Activated naive CD4-positive, alpha-beta T cell treated with anti-CD3 and anti-CD28 coated beads, Interleukin-2, amount 10 ng/mL, durations not matched to agents 7 days and 5 days (primary cell): ENCODE measurements at regions not wholly inside any gene's neighbourhood (a gene's known extent, or its start where the extent isn't known, plus 50 kb on each side); places are given as distances from the start of the nearest gene placed in this dataset.

Source experiments
- CTCF ChIA-PET: fragments of 350-600 bp; sonication (Branson Sonifier 250); formaldehyde crosslinking; loops from one replicate; lab custom pipeline; 2021; ENCODE audit warnings: antibody characterized with exemption; lab: Charles Lee
- DNase-seq: peaks from one replicate; pipeline ENCODE4 v3.0.0-alpha.2; 2020
- H3K27ac Mint-ChIP-seq: one replicate; pipeline ENCODE4 v1.8.0; 2021; ENCODE audit warnings: mild to moderate bottlenecking, moderate library complexity, mixed read lengths
- H3K27me3 Mint-ChIP-seq: one replicate; pipeline ENCODE4 v1.8.0; 2021; ENCODE audit warnings: mild to moderate bottlenecking, mixed read lengths
- H3K36me3 Mint-ChIP-seq: one replicate; pipeline ENCODE4 v1.8.0; 2021; ENCODE audit warnings: mixed read lengths
- H3K4me1 Mint-ChIP-seq: one replicate; pipeline ENCODE4 v1.8.0; 2021; ENCODE audit warnings: mixed read lengths
- H3K4me3 Mint-ChIP-seq: one replicate; pipeline ENCODE4 v1.8.0; 2021; ENCODE audit warnings: mild to moderate bottlenecking, moderate library complexity, mixed read lengths
- H3K9me3 Mint-ChIP-seq: one replicate; pipeline ENCODE4 v1.8.0; 2021; ENCODE audit warnings: mixed read lengths

DNA sequence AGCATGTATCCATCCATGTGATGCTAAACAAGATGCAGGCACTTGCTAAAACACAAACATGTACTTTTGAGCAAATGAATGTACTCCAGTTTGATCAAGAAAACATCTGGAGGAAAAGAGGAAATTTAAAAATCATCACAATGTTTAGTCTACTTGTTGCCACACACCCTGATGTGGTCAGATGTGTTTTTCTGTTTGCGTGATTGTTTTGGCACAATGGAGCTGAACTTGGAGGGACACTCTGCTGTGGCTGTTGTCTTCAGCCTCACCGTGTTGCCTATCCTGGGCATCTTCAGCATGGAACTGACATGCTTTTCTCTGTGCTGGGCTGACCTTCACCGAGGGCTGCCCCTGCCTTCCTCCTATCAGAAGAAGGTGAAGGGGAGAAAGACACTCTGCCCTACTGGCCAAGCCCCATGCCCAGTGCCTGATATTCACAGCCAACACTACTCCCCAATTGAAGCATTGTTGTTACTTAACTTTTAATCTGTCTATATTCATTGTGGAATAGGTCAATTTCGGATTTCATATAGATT, 268.3 kb upstream of the IGFBP3 start:
- H3K27me3 Mint-ChIP-seq: no peaks in the 10 kb centered on the region
- CTCF ChIA-PET: no interaction called here
- no peak for DNase-seq
- H3K27ac Mint-ChIP-seq: no peak overlapping the region
- no peaks in the 10 kb centered on the region for H3K4me1 Mint-ChIP-seq
- H3K4me3 Mint-ChIP-seq: no peak overlapping the region
- H3K36me3 Mint-ChIP-seq: no peaks in the 10 kb centered on the region
- peaks cover 5% of the 10 kb centered on the region for H3K9me3 Mint-ChIP-seq

DNA sequence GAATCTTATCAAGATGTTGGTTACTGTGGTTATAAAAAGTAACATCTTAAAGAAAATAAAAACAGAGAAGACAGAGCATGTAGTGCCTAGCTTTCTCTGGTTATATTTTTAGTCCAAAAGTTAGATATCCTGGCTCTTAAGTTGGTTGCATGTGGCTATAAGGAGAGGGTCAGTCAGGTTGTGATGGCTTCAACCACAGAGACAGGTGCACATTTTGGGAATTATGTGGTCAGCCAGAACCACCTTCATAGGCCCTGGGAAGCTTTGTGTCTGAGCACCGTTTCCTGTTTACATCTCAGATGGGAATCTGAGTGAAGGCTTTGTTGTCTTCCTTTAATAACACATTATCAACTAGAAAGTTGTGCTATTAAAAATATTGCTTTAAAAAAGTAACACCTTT, 265.1 kb upstream of the IGFBP3 start:
- no peaks in the 10 kb centered on the region for H3K27me3 Mint-ChIP-seq
- no peak for DNase-seq
- H3K36me3 Mint-ChIP-seq: no peaks in the 10 kb centered on the region
- H3K27ac Mint-ChIP-seq: no peak overlapping the region
- peaks cover 5% of the 10 kb centered on the region for H3K9me3 Mint-ChIP-seq
- H3K4me3 Mint-ChIP-seq: no peak overlapping the region
- no peaks in the 10 kb centered on the region for H3K4me1 Mint-ChIP-seq
- CTCF ChIA-PET: no interaction called here

DNA sequence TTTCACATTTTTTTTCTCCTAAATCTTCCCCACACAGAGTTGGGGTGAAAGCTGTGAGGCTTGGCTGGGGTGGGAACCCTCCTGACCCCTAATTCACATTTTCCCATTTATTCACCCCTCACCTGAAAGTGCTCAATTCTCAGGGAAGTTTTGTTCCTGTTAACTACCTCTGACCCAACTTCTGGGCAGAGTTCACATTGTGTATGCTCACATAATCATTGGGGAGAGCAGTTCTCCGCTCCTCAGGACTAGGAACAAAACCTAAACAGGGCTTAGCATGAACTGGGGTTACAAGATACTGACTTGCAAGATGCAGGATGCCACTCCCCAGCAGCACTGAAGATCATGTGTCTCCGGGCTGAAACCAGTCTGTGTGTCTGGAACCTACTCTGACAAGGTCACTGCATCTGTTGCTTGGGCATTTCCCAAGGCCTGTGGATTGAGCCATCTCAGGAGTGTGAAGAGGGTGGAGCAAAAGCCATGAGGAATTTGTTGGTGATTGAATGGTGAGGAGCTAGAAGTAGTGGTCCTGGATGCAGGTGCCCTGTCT, 258.1 kb upstream of the IGFBP3 start:
- H3K9me3 Mint-ChIP-seq: peaks cover 2% of the 10 kb centered on the region
- H3K4me3 Mint-ChIP-seq: no peak overlapping the region
- no peaks in the 10 kb centered on the region for H3K27me3 Mint-ChIP-seq
- H3K36me3 Mint-ChIP-seq: no peaks in the 10 kb centered on the region
- CTCF ChIA-PET: no interaction called here
- H3K27ac Mint-ChIP-seq: no peak overlapping the region
- no peaks in the 10 kb centered on the region for H3K4me1 Mint-ChIP-seq
- DNase-seq: no peak

DNA sequence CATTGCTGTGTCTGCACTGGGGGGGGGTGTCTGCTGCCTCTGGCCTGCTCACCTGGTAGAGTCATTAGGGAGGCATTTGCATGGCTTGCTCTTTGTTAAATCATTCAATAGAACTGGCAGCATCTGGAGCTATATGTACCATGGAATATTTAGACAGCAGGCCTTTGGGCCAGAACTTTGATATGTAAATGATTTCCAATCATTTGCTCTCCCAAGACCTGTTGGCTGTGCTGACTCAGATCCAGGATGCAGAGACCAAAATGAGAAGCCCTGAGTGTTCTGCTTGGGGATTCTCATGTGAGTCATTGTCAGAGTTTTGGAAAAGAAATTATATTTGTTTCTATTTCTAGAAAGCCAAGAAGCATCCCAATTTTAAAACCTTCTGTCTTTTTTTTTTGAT, 257.6 kb upstream of the IGFBP3 start:
- H3K4me3 Mint-ChIP-seq: no peak overlapping the region
- H3K27me3 Mint-ChIP-seq: no peaks in the 10 kb centered on the region
- no peak for DNase-seq
- peaks cover 2% of the 10 kb centered on the region for H3K9me3 Mint-ChIP-seq
- CTCF ChIA-PET: no interaction called here
- no peak overlapping the region for H3K27ac Mint-ChIP-seq
- H3K36me3 Mint-ChIP-seq: no peaks in the 10 kb centered on the region
- no peaks in the 10 kb centered on the region for H3K4me1 Mint-ChIP-seq

DNA sequence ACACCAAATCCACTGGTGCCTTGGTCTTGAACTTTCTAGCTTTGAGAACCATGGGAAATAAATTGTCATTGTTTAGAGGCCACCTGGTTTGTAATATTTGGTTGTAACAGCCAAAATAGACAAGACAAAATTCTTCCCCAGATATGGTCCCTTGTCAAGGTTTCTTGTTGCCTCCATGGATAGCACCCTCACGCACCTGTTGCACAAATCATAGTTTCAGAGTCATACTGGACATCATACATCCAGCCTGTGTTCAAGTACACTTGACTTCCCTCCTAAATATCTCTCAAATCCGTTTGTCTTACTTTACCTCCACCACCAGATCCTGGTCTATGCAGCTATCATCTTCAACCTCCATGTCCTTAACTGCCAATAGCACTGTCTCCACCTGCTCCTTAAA, 256.7 kb upstream of the IGFBP3 start:
- H3K36me3 Mint-ChIP-seq: no peaks in the 10 kb centered on the region

DNA sequence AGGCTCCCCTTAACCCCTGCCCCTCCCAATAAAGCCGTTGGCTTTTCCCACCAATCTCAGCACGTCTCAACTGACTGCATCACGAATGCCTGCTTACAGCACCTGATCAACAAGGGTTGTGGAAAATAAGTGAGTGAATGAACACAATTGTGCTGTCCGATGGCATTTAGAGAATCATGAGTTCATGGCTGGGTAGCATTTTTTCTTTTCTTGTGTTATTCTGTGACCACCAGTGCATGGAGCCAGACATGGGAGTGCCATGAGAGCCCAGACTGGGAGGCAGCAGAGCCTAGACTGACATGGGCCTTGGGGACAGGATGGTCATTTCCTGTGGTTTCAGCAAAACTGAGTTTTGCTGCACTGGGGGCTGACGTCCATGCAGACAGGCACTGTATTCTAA, 254.1 kb upstream of the IGFBP3 start:
- CTCF ChIA-PET: no interaction called here
- no peak overlapping the region for H3K27ac Mint-ChIP-seq
- H3K4me1 Mint-ChIP-seq: no peaks in the 10 kb centered on the region
- no peaks in the 10 kb centered on the region for H3K36me3 Mint-ChIP-seq
- no peak for DNase-seq
- H3K27me3 Mint-ChIP-seq: no peaks in the 10 kb centered on the region
- peaks cover 2% of the 10 kb centered on the region for H3K9me3 Mint-ChIP-seq
- H3K4me3 Mint-ChIP-seq: no peak overlapping the region

More for the DNA sequence above, 256.7 kb upstream of the IGFBP3 start:
- Mint-ChIP-seq H3K27me3 (no peaks in the 10 kb centered on the region), H3K4me1 (no peaks in the 10 kb centered on the region), H3K4me3 (no peak overlapping the region), H3K9me3 (peaks cover 2% of the 10 kb centered on the region), H3K27ac (no peak overlapping the region)
- no peak for DNase-seq
- CTCF ChIA-PET: no interaction called here

DNA sequence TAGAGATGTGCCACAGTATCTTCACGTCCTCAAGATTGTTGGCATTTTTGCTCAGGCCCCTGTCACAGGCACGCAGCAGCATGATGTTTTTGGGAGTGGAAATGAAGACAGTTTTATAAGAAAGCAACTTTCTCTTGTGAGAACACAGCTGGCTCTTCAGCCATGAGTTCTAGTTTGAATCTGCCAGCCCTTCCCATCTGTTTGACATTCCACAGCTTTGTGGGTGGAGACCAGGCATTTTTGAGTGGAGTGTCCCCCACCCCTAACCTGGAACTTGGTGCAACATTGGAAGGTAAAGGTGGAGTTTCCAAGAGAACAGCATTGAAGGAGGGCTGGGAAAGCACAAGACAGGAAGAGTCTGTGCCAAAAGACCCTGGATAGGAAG, 253.1 kb upstream of the IGFBP3 start:
- no peak for DNase-seq
- Mint-ChIP-seq H3K27ac (no peak overlapping the region), H3K4me1 (no peaks in the 10 kb centered on the region), H3K4me3 (no peak overlapping the region), H3K36me3 (no peaks in the 10 kb centered on the region), H3K27me3 (no peaks in the 10 kb centered on the region), H3K9me3 (peaks cover 2% of the 10 kb centered on the region)
- CTCF ChIA-PET: no interaction called here

DNA sequence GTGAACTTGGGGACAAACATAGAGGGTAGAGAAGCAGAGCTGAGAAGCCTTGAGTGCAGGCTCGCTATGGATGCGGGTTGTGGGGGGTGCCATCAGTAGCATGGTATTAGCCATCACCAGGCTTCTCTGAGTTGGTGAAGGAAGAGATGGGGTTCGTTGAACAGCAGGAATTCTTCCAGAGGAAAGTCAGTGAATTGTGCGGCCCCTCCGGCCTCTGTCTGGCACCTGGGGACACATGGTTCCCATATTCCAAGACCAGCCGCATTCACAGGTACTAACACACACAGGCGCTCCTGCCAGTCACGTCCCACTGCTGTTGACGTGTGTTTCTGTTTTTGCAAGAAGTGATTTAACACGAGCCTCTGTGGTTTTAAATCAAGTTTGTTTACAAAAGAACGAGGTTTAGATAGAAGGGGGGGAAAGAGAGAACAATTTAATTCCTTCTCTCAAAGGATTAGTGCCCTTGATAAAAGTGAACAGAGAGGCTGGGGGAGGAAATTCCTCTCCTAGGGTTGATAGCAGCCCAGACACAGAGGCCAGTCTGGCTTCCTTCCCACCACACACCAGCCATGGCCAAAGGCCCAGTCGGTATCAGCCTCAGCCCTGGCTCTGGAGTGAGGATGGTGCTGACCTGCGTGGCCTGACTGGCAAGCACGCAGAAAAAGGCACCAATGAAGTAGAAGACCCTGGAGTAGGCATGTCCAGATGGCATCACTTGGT, 252.6 kb upstream of the IGFBP3 start:
- H3K36me3 Mint-ChIP-seq: no peaks in the 10 kb centered on the region
- H3K4me3 Mint-ChIP-seq: no peak overlapping the region
- no peaks in the 10 kb centered on the region for H3K4me1 Mint-ChIP-seq
- H3K9me3 Mint-ChIP-seq: peaks cover 2% of the 10 kb centered on the region
- CTCF ChIA-PET: no interaction called here
- no peak for DNase-seq
- no peaks in the 10 kb centered on the region for H3K27me3 Mint-ChIP-seq
- no peak overlapping the region for H3K27ac Mint-ChIP-seq

DNA sequence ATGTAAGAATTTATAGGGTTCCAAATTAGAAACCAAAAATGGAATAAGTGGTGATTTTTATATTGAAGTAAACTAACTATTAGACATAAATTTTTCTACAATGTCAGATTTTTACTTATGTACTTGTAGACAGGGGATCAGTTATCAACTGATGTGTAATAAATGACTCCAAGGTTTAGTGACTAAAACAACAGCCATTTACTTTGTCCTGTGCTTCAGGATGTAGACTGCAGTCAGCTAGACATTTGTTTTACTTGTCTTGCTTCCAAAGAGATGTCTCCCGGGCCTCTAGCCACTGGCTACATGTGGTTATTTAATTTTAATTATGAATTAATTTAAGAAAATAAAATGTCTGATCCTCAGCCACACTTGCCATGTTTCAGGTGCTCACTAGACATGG, 249.7 kb upstream of the IGFBP3 start:
- Mint-ChIP-seq H3K4me3 (no peak overlapping the region), H3K4me1 (no peaks in the 10 kb centered on the region), H3K27ac (no peak overlapping the region), H3K27me3 (no peaks in the 10 kb centered on the region), H3K36me3 (no peaks in the 10 kb centered on the region), H3K9me3 (peaks cover 2% of the 10 kb centered on the region)
- CTCF ChIA-PET: no interaction called here
- no peak for DNase-seq

DNA sequence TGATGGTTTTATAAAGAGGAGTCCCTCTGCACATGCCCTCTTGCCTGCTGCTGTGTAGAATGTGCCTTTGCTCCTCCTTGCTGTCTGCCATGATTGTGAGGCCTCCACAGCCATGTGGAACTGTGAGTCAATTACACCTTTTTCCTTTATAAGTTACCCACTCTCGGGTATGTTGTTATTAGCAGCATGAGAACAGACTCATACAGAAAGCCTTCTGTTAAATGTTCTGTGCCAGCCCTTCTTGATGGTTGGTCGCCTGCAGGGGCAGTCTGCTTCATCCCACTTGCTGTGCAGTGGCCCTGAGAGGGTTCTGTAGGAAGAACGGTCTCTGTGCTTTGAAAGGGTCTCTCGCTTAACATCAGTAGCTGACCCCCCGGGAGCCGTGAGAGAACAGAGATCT, 248.9 kb upstream of the IGFBP3 start:
- CTCF ChIA-PET: no interaction called here
- no peaks in the 10 kb centered on the region for H3K36me3 Mint-ChIP-seq
- DNase-seq: no peak
- H3K27me3 Mint-ChIP-seq: no peaks in the 10 kb centered on the region
- no peaks in the 10 kb centered on the region for H3K4me1 Mint-ChIP-seq
- H3K4me3 Mint-ChIP-seq: no peak overlapping the region
- H3K27ac Mint-ChIP-seq: no peak overlapping the region
- H3K9me3 Mint-ChIP-seq: no peaks in the 10 kb centered on the region

DNA sequence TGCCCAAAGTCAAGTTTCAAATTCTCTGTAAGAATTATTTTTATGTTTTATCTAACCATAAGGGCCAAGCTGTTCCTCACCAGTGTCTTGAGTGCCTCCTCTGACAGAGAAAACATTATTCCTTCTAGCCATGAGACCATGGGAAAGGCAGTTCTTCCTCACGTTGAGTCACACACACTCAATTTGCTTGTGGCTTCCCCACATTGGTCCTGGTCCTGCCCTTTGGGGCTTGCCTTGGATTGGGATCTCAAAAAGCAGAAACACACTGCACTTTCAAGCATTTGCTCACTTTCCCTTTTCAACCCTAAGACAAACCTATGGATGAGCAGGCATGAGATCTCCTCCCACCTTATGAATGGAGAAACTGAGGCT, 248.3 kb upstream of the IGFBP3 start:
- no peak for DNase-seq
- Mint-ChIP-seq H3K4me1 (no peaks in the 10 kb centered on the region), H3K27ac (no peak overlapping the region), H3K4me3 (no peak overlapping the region), H3K9me3 (no peaks in the 10 kb centered on the region), H3K27me3 (no peaks in the 10 kb centered on the region), H3K36me3 (no peaks in the 10 kb centered on the region)
- CTCF ChIA-PET: no interaction called here

DNA sequence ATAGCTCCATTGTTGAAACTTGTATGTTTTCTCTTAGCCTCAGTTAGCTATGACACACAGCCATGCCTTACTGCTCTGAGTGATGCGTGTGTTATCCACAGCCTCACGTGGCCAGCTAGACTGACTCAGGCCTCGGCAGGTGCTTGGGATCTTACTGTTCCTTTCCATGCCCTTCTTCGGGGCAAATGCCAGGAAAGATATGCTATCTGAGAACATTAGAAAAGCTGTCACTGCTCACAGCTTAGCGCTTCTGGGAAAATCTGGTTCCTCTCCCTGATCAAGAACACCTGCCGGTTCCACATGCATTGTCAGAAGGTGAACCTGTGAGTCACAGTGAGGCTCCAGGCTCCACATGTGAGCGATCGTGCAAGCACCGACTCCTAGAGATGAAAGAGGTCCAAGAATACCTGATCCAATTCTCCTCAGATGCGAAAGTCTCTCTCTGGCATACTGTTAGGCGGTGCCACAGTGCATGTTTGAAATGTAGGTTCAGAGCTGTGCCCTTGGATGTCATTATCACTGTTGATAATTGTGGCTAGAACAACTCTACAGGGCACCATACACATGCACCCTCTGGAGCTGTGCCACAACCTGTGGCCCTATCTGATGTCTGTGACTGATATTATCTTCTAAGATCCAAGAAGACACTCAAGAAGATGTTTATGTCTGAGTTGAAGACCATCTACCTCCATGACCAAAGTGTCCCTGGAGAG, 247.8 kb upstream of the IGFBP3 start:
- H3K9me3 Mint-ChIP-seq: no peaks in the 10 kb centered on the region
- no peak overlapping the region for H3K4me3 Mint-ChIP-seq
- CTCF ChIA-PET: no interaction called here
- no peaks in the 10 kb centered on the region for H3K4me1 Mint-ChIP-seq
- no peaks in the 10 kb centered on the region for H3K36me3 Mint-ChIP-seq
- H3K27me3 Mint-ChIP-seq: no peaks in the 10 kb centered on the region
- DNase-seq: no peak
- H3K27ac Mint-ChIP-seq: no peak overlapping the region

DNA sequence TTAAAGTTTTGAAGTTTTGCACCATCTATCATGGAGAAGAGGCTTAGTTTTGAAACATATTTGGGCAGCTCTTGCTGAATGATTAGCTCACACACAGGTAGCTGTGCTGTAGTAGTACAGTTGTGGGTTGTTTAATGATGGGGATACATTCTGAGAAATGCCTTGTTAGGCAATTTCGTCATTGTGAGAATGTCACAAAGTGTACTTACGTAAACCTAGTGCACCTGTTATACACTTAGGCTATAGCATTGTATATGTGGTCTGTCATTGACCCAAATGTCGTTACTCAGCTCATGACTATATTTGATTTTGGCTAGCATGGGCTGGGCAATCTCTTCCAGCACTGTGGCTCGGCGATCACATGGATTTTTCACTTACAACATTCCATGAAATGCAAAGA, 247.2 kb upstream of the IGFBP3 start:
- CTCF ChIA-PET: no interaction called here
- Mint-ChIP-seq H3K4me3 (no peak overlapping the region), H3K27me3 (no peaks in the 10 kb centered on the region), H3K27ac (no peak overlapping the region), H3K36me3 (no peaks in the 10 kb centered on the region), H3K9me3 (no peaks in the 10 kb centered on the region), H3K4me1 (no peaks in the 10 kb centered on the region)
- no peak for DNase-seq

DNA sequence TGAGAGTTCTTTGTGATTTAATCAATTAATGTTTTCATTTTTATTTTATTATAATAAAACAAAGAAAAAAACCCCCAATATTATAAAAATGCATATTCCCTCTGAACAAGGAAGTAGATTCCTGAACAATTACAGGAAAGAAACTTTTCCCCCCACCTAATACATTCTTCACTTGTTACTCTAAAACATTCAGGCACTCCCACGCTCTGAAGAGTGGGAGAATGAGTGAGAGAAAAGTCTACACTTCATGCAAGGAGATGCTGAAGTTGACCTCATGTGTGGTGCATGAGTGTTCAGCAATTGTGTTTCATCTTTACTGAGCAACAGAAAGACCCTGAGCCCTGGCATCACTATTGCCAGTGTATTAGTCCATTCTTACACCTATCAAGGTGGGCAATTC, 244.2 kb upstream of the IGFBP3 start:
- no peak for DNase-seq
- Mint-ChIP-seq H3K27me3 (no peaks in the 10 kb centered on the region), H3K4me3 (no peak overlapping the region), H3K36me3 (no peaks in the 10 kb centered on the region), H3K27ac (no peak overlapping the region), H3K4me1 (no peaks in the 10 kb centered on the region), H3K9me3 (no peaks in the 10 kb centered on the region)
- CTCF ChIA-PET: no interaction called here

DNA sequence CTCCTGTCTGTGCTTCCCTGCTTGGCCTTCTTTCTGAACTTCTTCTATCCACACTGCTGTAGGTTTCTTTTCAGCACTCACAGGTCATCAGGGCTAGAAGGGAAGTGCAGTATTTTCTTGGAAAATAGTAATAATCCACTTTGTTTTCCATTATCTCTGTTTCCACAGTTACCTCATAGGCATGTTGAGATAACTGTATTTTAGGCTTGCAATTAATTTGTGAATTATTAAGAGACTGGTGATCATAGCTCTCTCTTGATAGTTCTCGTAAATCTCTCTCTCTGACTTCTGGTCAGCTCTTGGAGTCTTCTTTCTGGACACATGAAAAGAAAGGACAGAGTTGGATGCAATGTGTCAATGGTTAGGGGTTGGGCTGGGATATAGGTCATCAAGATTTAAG, 243.6 kb upstream of the IGFBP3 start:
- H3K9me3 Mint-ChIP-seq: no peaks in the 10 kb centered on the region
- H3K4me1 Mint-ChIP-seq: no peaks in the 10 kb centered on the region
- no peaks in the 10 kb centered on the region for H3K36me3 Mint-ChIP-seq
- DNase-seq: no peak
- CTCF ChIA-PET: no interaction called here
- no peak overlapping the region for H3K4me3 Mint-ChIP-seq
- H3K27ac Mint-ChIP-seq: no peak overlapping the region
- no peaks in the 10 kb centered on the region for H3K27me3 Mint-ChIP-seq
